Liver (tissue), 3 donors: ENCODE measurements at regions not wholly inside any gene's neighbourhood (a gene's known extent, or its start where the extent isn't known, plus 50 kb on each side); places are given as distances from the start of the nearest gene placed in this dataset.

Source experiments
- ATF3 ChIP-seq: IDR thresholded peaks from 2 replicates; pipeline ENCODE4 v1.6.1; 2016; ENCODE audit warnings: antibody characterized with exemption
- CTCF ChIP-seq: fragments of 150-350 bp; IDR thresholded peaks from 2 replicates; pipeline ENCODE4 v1.5.1; 2017; ENCODE audit warnings: improper control_type of control experiment, low read depth, low read length; ENCODE audit not compliant: missing input control
- FOXA2 ChIP-seq: IDR thresholded peaks from 2 replicates; pipeline ENCODE4 v1.6.1; 2016; ENCODE audit warnings: antibody characterized with exemption
- HNF4G ChIP-seq: IDR thresholded peaks from 2 replicates; pipeline ENCODE4 v1.6.1; 2016; ENCODE audit warnings: antibody characterized with exemption
- MAX ChIP-seq: IDR thresholded peaks from 2 replicates; pipeline ENCODE4 v1.6.1; 2016; ENCODE audit warnings: antibody characterized with exemption
- NR2F2 ChIP-seq: IDR thresholded peaks from 2 replicates; pipeline ENCODE4 v1.6.1; 2016; ENCODE audit warnings: antibody characterized with exemption
- RAD21 ChIP-seq, 2 donors: IDR thresholded peaks; 2 replicates each; pipeline ENCODE4 v1.6.1; 2016; ENCODE audit warnings: antibody characterized with exemption in 2 of 2, mild to moderate bottlenecking in 2 of 2
- RXRA ChIP-seq, 2 donors: IDR thresholded peaks; 2 replicates each; pipeline ENCODE4 v1.6.1; 2017 to 2018; ENCODE audit warnings: antibody characterized with exemption in 2 of 2, mild to moderate bottlenecking in 1 of 2
- SP1 ChIP-seq: IDR thresholded peaks from 2 replicates; pipeline ENCODE4 v1.6.1; 2018; ENCODE audit warnings: antibody characterized with exemption, mild to moderate bottlenecking
- TAF1 ChIP-seq: conservative IDR thresholded peaks from 2 replicates; pipeline ENCODE4 v1.6.1; 2016; ENCODE audit warnings: antibody characterized with exemption, mild to moderate bottlenecking
- YY1 ChIP-seq: IDR thresholded peaks from 2 replicates; pipeline ENCODE4 v1.6.1; 2016; ENCODE audit warnings: antibody characterized with exemption, mild to moderate bottlenecking
- TF ChIP-seq, protein P1 (sequence below): IDR thresholded peaks from 2 replicates; pipeline ENCODE4 v1.6.1; 2016; ENCODE audit warnings: antibody characterized with exemption
- donor health status: healthy.
- donor health status: healthy.

- TF ChIP-seq FOXA2: no peak
- TF ChIP-seq CTCF: no peak
- TF ChIP-seq, protein P1, sequence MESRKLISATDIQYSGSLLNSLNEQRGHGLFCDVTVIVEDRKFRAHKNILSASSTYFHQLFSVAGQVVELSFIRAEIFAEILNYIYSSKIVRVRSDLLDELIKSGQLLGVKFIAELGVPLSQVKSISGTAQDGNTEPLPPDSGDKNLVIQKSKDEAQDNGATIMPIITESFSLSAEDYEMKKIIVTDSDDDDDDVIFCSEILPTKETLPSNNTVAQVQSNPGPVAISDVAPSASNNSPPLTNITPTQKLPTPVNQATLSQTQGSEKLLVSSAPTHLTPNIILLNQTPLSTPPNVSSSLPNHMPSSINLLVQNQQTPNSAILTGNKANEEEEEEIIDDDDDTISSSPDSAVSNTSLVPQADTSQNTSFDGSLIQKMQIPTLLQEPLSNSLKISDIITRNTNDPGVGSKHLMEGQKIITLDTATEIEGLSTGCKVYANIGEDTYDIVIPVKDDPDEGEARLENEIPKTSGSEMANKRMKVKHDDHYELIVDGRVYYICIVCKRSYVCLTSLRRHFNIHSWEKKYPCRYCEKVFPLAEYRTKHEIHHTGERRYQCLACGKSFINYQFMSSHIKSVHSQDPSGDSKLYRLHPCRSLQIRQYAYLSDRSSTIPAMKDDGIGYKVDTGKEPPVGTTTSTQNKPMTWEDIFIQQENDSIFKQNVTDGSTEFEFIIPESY: no peak
- TF ChIP-seq NR2F2: no peak
- no peak for TF ChIP-seq YY1
- TF ChIP-seq MAX: no peak
- no peak for TF ChIP-seq TAF1
- no peak for TF ChIP-seq RAD21 (IDR thresholded peaks at IDR 0.05)
- no peak for TF ChIP-seq SP1
- TF ChIP-seq HNF4G: no peak
- no peak for TF ChIP-seq RXRA (IDR thresholded peaks at IDR 0.05)
- TF ChIP-seq ATF3: no peak
These were observed 1894.4 kb downstream of the STIM2 start for GRCh38 chr4:28755081-28755480.
